Suppressor macrophage (primary cell): ENCODE measurements at regions not wholly inside any gene's neighbourhood (a gene's known extent, or its start where the extent isn't known, plus 50 kb on each side); places are given as distances from the start of the nearest gene placed in this dataset.
"Not testable (repeated sequence)": the region's sequence is repeated elsewhere in the genome, so short reads cannot be mapped to it uniquely, and the experiment has no call there.

Experiments used
- DNase-seq, 4 experiments: peaks; one replicate each; pipeline ENCODE4 v3.0.0-alpha.2; 2020 to 2022

DNA sequence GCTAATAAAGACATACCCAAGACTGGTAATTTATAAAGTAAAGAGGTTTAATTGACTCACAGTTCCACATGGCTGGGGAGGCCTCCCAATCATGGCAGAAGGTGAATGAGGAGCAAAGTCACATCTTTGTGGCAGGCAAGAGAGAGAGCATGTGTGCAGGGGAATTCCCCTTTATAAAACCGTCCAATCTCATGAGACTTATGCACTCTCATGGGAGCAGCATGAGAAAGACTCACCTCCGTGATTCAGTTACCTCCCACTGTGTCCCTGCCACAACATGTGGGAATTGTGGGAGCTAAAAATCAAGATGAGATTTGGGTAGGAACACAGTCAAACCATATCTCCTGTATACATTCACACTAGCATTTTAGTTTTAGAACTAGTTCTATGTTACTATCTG, 101.7 kb upstream of the NIPA1 start:
- not testable (repeated sequence) for DNase-seq

DNA sequence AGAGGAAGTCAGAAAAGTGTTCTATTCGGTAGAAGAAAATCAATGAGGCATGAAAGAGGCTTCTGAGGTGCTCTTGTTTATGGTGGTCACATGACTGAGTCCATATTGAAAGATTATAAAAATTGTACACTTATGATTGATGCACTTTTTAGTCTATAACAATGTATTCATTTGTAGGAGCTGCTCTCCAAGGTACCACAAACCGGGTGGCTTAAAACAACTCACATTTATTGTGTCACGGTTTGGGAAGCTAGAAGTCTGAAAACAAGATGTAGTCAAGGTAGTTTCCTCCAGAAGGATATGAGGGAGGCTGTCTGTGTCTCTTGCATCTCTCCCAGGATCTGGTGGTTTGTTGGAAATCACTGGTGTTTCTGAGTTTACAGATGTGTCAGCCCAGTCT, 86.6 kb upstream of the NIPA1 start:
- DNase-seq = not testable (repeated sequence)

- DNase-seq = not testable (repeated sequence)
Measured at GRCh38 chr15:22710831-22711341, 75.6 kb upstream of the NIPA1 start.

GRCh38 chr15:22713933-22714332, 72.5 kb upstream of the NIPA1 start:
- DNase-seq = not testable (repeated sequence)

DNA sequence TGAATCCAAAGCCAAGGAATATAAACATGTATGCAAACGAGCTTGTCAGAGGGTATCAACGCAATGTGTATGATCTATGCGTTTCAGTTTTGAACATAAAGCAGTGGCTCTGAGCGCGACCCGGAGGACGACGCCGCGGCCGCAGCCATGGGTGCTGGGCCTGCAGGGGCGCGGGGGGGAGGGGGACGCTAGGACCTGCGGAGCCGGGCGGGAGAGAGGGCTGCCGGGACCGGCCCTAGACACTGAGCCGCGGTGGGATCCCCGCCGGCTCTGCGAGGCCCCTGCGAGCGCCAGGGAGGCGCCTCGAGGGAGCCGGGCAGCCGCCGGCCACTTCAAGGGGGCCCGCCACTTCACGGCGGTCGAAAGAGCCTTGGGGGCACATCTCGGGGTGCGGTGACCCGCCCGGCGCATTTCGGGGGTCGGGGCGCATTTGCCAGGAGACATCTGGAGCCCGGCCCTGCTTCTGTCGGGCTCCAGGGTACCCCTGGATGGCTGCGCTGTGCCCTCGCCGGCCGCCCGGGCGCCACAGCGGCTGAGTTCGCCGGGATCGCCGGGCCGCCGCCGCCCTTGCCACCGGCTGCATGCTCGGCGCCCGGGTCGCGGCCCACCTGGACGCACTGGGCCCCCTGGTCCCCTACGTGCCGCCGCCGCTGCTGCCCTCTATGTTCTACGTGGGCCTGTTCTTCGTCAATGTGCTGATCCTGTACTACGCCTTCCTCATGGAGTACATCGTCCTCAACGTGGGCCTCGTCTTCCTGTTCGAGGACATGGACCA, 71.9 kb upstream of the NIPA1 start:
- DNase-seq = peak in 1 of 4 experiments; percentile 2

GRCh38 chr15:22715133-22715845, 71.2 kb upstream of the NIPA1 start:
- DNase-seq = not testable (repeated sequence)

DNA sequence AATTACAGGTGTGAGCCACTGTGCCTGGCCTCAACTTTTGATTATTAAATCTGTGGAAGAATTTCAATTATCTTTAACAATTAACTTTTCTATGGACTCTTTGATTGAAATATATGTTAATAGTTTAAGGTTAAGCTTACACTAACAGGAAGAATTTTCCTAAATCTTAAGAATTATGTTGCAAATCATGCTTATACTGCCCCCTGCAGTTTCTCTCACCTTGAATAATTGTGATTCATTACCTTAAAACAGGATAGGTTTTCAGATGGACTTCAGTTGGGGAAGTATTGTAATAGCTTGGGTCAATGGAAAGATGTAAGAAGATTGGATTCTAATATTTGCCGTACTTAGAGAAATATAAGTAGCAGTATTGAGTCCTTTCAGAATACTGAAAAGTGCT, 66.5 kb upstream of the NIPA1 start:
- DNase-seq = peak in 1 of 4 experiments; percentile 7

DNA sequence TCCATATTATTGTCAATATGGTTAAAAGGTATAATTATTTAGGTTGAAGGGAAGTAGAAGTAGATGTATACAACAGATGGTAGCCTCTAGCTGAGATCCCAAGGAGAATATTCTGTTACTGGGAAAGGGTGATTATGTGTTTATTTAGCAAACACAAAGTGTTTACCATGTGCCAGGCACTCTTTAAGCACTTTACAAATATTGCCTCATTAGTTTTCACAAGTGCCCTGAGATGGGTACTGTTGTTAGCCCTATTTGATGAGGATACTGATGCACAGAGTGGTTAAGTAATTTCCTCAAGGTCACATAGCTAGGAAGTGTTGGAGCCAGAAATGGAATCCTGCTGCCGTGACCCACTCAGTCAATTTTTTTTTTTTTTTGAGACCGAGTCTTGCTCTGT, 60.3 kb upstream of the NIPA1 start:
- not testable (repeated sequence) for DNase-seq

DNA sequence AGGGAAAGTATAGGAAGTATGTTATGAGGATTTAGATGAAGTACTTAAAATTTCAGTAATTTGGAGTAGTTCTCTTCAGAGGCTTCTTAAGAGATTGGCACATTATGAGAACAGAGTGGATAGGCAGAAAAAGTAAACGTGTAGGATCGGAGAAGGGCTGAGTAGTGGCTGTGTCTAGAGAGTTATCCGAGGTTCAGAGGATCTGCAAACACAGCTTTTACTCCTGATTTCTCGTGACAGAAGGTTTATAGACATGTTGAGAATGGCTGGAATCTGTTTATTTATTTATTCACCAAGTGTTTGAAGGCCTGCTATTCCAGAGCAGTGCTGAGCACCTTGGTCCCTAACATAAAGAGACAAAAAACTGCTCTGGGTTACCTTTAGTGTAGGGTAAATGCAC, 51.4 kb upstream of the NIPA1 start:
- DNase-seq = not testable (repeated sequence)

- DNase-seq = no peak
Measured at GRCh38 chr15:22735781-22736180, 50.7 kb upstream of the NIPA1 start.

DNA sequence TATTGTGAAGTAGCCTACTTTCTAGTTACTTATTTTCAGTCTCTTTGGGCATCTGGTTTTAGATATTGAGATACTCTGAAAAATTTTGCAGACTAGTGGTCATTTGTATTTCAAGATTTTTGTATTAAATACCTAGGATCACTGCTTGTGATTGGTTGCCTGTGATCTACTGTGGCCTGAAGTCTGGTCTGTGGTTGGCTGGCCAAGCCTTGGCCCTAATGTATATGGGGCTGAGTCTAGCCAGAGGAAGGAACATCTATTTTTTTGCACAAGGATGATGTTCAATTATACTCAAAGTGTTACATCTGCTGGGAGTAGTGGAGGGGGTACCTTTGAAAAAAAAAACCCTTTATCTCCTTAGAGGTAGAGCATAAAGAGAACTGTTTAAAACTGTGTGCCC, 50.2 kb upstream of the NIPA1 start:
- not testable (repeated sequence) for DNase-seq
